Trophoblast cell (in vitro differentiated cells and primary cell): ENCODE measurements at regions not wholly inside any gene's neighbourhood (a gene's known extent, or its start where the extent isn't known, plus 50 kb on each side); places are given as distances from the start of the nearest gene placed in this dataset.

ENCODE experiments used
- DNase-seq, 2 donors: peaks; one replicate each; pipeline ENCODE4 v3.0.0-alpha.2; 2016
- H2AFZ ChIP-seq: 2 replicates; pipeline ENCODE4 v1.6.1; 2013; ENCODE audit warnings: low read length, moderate library complexity, mild to moderate bottlenecking; ENCODE audit not compliant: insufficient read depth, poor library complexity
- H2AK5ac ChIP-seq: 2 replicates; pipeline ENCODE4 v1.6.1; 2013; ENCODE audit warnings: mild to moderate bottlenecking, low read length
- H2BK120ac ChIP-seq: 2 replicates; pipeline ENCODE4 v1.6.1; 2013; ENCODE audit warnings: low read length, mild to moderate bottlenecking, moderate library complexity; ENCODE audit not compliant: insufficient read depth, poor library complexity
- H2BK12ac ChIP-seq: 2 replicates; pipeline ENCODE4 v1.6.1; 2013; ENCODE audit warnings: mild to moderate bottlenecking, low read length, moderate library complexity
- H2BK5ac ChIP-seq: 2 replicates; pipeline ENCODE4 v1.6.1; 2013; ENCODE audit warnings: low read length, low read depth, moderate library complexity, mild to moderate bottlenecking; ENCODE audit not compliant: poor library complexity
- H3K14ac ChIP-seq: 2 replicates; pipeline ENCODE4 v1.6.1; 2013; ENCODE audit warnings: mild to moderate bottlenecking, low read length
- H3K18ac ChIP-seq: 2 replicates; pipeline ENCODE4 v1.6.1; 2013; ENCODE audit warnings: mild to moderate bottlenecking, low read length
- H3K23ac ChIP-seq: 2 replicates; pipeline ENCODE4 v1.6.1; 2013; ENCODE audit warnings: low read length
- H3K27ac ChIP-seq: 2 replicates; pipeline ENCODE4 v1.5.1; 2013; ENCODE audit warnings: low read depth, mild to moderate bottlenecking, inconsistent platforms, low read length, moderate library complexity
- H3K27me3 ChIP-seq: 2 replicates; pipeline ENCODE4 v1.6.1; 2013; ENCODE audit warnings: inconsistent platforms, mild to moderate bottlenecking, low read length, moderate library complexity; ENCODE audit not compliant: insufficient read depth
- H3K36me3 ChIP-seq, 2 experiments: 1 replicate in 1 of 2; 2 replicates in 1 of 2; pipeline ENCODE4 v1.6.1; 2013; ENCODE audit warnings: low read length in 2 of 2, mild to moderate bottlenecking in 2 of 2, moderate library complexity in 1 of 2; ENCODE audit not compliant: insufficient read depth in 2 of 2, control insufficient read depth in 1 of 2
- H3K4ac ChIP-seq: 2 replicates; pipeline ENCODE4 v1.6.1; 2013; ENCODE audit warnings: low read depth, mild to moderate bottlenecking, low read length, moderate library complexity
- H3K4me1 ChIP-seq, 2 experiments: 1 replicate in 1 of 2; 2 replicates in 1 of 2; pipeline ENCODE4 v1.6.1; 2013; ENCODE audit warnings: low read length in 2 of 2, mild to moderate bottlenecking in 2 of 2, moderate library complexity in 1 of 2; ENCODE audit not compliant: insufficient read depth in 2 of 2, control insufficient read depth in 1 of 2
- H3K4me2 ChIP-seq: 2 replicates; pipeline ENCODE4 v1.6.1; 2013; ENCODE audit warnings: inconsistent platforms, mild to moderate bottlenecking, low read length, moderate library complexity
- H3K4me3 ChIP-seq: 2 replicates; pipeline ENCODE4 v1.5.1; 2013; ENCODE audit warnings: mild to moderate bottlenecking, low read depth, low read length, inconsistent platforms
- H3K79me1 ChIP-seq: one replicate; pipeline ENCODE4 v1.6.1; 2013; ENCODE audit warnings: low read length
- H3K79me2 ChIP-seq: 2 replicates; pipeline ENCODE4 v1.6.1; 2013; ENCODE audit warnings: low read length, mild to moderate bottlenecking; ENCODE audit not compliant: control insufficient read depth, insufficient read depth, poor library complexity
- H3K9ac ChIP-seq: 2 replicates; pipeline ENCODE4 v1.6.1; 2013; ENCODE audit warnings: mild to moderate bottlenecking, low read length
- H3K9me3 ChIP-seq: 2 replicates; pipeline ENCODE4 v1.6.1; 2013; ENCODE audit warnings: low read depth, mild to moderate bottlenecking, control low read depth, inconsistent platforms, low read length; ENCODE audit not compliant: insufficient read depth
- H4K12ac ChIP-seq: 2 replicates; pipeline ENCODE4 v1.6.1; 2013; ENCODE audit warnings: low read depth, mild to moderate bottlenecking, low read length, moderate library complexity
- H4K8ac ChIP-seq: 2 replicates; pipeline ENCODE4 v1.6.1; 2013; ENCODE audit warnings: low read depth, mild to moderate bottlenecking, low read length, moderate library complexity
- H4K91ac ChIP-seq: one replicate; pipeline ENCODE4 v1.6.1; 2013; ENCODE audit warnings: low read depth, mild to moderate bottlenecking, low read length, moderate library complexity
- WGBS: extraction: QIAGEN DNeasy Blood & Tissue Kit; methylation state at CpG from one replicate; pipeline ENCODE4 v1.1.7; 2013; ENCODE audit warnings: missing lambda C conversion rate; ENCODE audit not compliant: insufficient read length, insufficient coverage; ENCODE audit errors: extremely low coverage; 5-methylcytosine and 5-hydroxymethylcytosine counted together

DNA sequence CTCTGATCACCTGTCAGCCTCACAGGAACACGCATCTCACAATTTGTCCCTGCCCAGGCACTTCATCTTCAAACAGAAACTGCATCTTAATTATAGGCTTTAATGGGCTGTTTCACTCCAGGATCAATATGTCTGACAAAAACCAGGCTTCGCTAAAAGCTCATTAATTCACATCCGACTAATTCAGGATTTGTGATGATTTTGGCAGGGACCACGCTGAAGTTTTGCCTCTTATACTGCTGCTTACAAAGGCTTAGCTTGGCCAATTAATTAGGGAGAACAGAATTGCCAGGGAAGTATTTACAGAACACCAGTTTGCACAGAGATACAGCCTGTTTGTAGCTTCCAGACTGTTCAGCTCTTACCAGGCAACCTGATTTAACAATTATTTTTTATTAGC, 541.0 kb upstream of the SPTLC3 start:
- Histone ChIP-seq H3K9ac (no peak overlapping the region), H3K27me3 (no peaks in the 10 kb centered on the region), H3K36me3 (no peaks in the 10 kb centered on the region), H3K27ac (no peak overlapping the region), H3K9me3 (no peaks in the 10 kb centered on the region), H3K79me2 (no peaks in the 10 kb centered on the region), H3K14ac (no peak overlapping the region), H2BK12ac (no peak overlapping the region), H3K4me3 (no peak overlapping the region), H3K18ac (no peak overlapping the region), H2BK5ac (no peak overlapping the region), H3K4me1 (no peaks in the 10 kb centered on the region), H4K12ac (no peak overlapping the region), H2AFZ (no peak overlapping the region), H4K8ac (no peak overlapping the region), H2AK5ac (no peak overlapping the region), H3K4ac (no peak overlapping the region), H3K4me2 (no peak overlapping the region), H2BK120ac (no peak overlapping the region), H3K79me1 (no peaks in the 10 kb centered on the region), H4K91ac (no peak overlapping the region), H3K23ac (no peak overlapping the region)
- no peak for DNase-seq
- WGBS, result no CpG with 5 or more reads among the region's 4 CpGs

- Histone ChIP-seq H3K9me3 (no peaks in the 10 kb centered on the region), H3K79me2 (no peaks in the 10 kb centered on the region), H3K4ac (no peak overlapping the region), H3K14ac (no peak overlapping the region), H4K91ac (no peak overlapping the region), H4K12ac (no peak overlapping the region), H3K18ac (no peak overlapping the region), H3K4me3 (no peak overlapping the region), H2AK5ac (no peak overlapping the region), H3K27me3 (no peaks in the 10 kb centered on the region), H3K23ac (no peak overlapping the region), H2BK12ac (no peak overlapping the region), H2BK5ac (no peak overlapping the region), H4K8ac (no peak overlapping the region), H3K79me1 (no peaks in the 10 kb centered on the region), H3K9ac (no peak overlapping the region), H3K27ac (no peak overlapping the region), H3K36me3 (no peaks in the 10 kb centered on the region), H3K4me2 (no peak overlapping the region), H3K4me1 (no peaks in the 10 kb centered on the region), H2AFZ (no peak overlapping the region), H2BK120ac (no peak overlapping the region)
- DNase-seq, result no peak
- WGBS, result no CpG with 5 or more reads among the region's 2 CpGs
These were observed 526.1 kb upstream of the SPTLC3 start for GRCh38 chr20:12482661-12483060.

DNA sequence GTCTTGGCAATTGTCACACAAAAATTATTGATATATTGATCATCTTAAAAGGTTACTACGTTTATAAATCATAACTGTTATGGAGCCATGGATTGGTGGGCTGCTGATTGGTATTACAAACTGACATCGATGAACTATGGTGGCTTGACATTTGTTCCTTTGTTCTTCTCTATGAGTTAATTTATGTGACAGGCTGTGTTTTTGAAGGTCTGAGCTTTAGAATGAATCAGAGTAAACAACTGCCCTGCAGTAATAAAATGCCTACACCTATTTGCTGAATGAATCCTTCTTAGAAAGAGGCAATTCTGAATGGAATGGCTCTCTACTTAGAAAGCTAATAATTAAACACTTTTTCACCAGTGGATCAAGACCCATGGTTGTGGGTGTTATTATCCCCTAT, 506.3 kb upstream of the SPTLC3 start:
- no peak overlapping the region for H3K4me3 ChIP-seq
- no peak overlapping the region for H2BK120ac ChIP-seq
- no peaks in the 10 kb centered on the region for H3K27me3 ChIP-seq
- no peak overlapping the region for H2BK5ac ChIP-seq
- no peak overlapping the region for H3K27ac ChIP-seq
- no peaks in the 10 kb centered on the region for H3K36me3 ChIP-seq
- H3K9me3 ChIP-seq, result no peaks in the 10 kb centered on the region
- H3K14ac ChIP-seq, result no peak overlapping the region
- H3K18ac ChIP-seq, result no peak overlapping the region
- H3K4me1 ChIP-seq, result no peaks in the 10 kb centered on the region
- H2AK5ac ChIP-seq, result no peak overlapping the region
- no peaks in the 10 kb centered on the region for H3K79me2 ChIP-seq
- no peak overlapping the region for H2BK12ac ChIP-seq
- H4K8ac ChIP-seq, result no peak overlapping the region
- WGBS, result no CpG with 5 or more reads among the region's 2 CpGs
- no peak overlapping the region for H3K9ac ChIP-seq
- H3K79me1 ChIP-seq, result no peaks in the 10 kb centered on the region
- DNase-seq, result no peak
- no peak overlapping the region for H4K12ac ChIP-seq
- H3K23ac ChIP-seq, result no peak overlapping the region
- no peak overlapping the region for H4K91ac ChIP-seq
- no peak overlapping the region for H2AFZ ChIP-seq
- H3K4me2 ChIP-seq, result no peak overlapping the region
- no peak overlapping the region for H3K4ac ChIP-seq

DNA sequence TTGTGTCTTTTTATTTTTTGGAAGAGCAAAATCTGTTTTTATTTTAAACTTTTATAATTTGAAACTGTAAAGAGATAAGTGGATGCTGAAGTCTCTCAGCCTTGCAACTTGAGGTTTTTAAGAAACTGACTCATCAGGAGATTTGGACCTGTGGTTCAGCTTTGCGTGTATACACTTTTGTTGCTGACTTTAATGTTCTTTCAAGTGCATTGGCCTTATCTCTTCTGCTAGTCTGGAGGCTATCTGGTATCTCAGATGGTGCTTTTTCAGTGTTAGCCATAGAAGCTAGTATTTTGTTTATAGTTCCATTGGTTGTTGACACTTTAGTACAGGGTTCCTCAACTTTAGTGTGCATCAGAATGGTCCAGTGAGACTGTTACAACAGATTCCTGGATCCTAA, 504.0 kb upstream of the SPTLC3 start:
- no peak overlapping the region for H3K4me2 ChIP-seq
- H2BK120ac ChIP-seq, result no peak overlapping the region
- H3K4ac ChIP-seq, result no peak overlapping the region
- no peaks in the 10 kb centered on the region for H3K27me3 ChIP-seq
- no peak overlapping the region for H4K12ac ChIP-seq
- no peaks in the 10 kb centered on the region for H3K79me1 ChIP-seq
- no peak overlapping the region for H3K14ac ChIP-seq
- no peak overlapping the region for H2BK5ac ChIP-seq
- H2BK12ac ChIP-seq, result no peak overlapping the region
- H3K4me1 ChIP-seq, result no peaks in the 10 kb centered on the region
- no peak overlapping the region for H4K8ac ChIP-seq
- H3K79me2 ChIP-seq, result no peaks in the 10 kb centered on the region
- no peak overlapping the region for H3K18ac ChIP-seq
- WGBS, result no CpG with 5 or more reads among the region's 1 CpG
- H3K23ac ChIP-seq, result no peak overlapping the region
- H3K9ac ChIP-seq, result no peak overlapping the region
- no peak for DNase-seq
- no peak overlapping the region for H2AK5ac ChIP-seq
- no peak overlapping the region for H4K91ac ChIP-seq
- no peaks in the 10 kb centered on the region for H3K9me3 ChIP-seq
- no peak overlapping the region for H3K27ac ChIP-seq
- H3K36me3 ChIP-seq, result no peaks in the 10 kb centered on the region
- H3K4me3 ChIP-seq, result no peak overlapping the region
- H2AFZ ChIP-seq, result no peak overlapping the region
